HG02943 (cell line): ENCODE measurements at regions not wholly inside any gene's neighbourhood (a gene's known extent, or its start where the extent isn't known, plus 50 kb on each side); places are given as distances from the start of the nearest gene placed in this dataset.

Source experiments
- ATAC-seq: cut with Tn5 transposase; IDR thresholded peaks from one replicate; pipeline ENCODE4 v1.9.1; 2021; ENCODE audit warnings: mild to moderate bottlenecking, low read depth, moderate library complexity; ENCODE audit not compliant: unreplicated experiment

DNA sequence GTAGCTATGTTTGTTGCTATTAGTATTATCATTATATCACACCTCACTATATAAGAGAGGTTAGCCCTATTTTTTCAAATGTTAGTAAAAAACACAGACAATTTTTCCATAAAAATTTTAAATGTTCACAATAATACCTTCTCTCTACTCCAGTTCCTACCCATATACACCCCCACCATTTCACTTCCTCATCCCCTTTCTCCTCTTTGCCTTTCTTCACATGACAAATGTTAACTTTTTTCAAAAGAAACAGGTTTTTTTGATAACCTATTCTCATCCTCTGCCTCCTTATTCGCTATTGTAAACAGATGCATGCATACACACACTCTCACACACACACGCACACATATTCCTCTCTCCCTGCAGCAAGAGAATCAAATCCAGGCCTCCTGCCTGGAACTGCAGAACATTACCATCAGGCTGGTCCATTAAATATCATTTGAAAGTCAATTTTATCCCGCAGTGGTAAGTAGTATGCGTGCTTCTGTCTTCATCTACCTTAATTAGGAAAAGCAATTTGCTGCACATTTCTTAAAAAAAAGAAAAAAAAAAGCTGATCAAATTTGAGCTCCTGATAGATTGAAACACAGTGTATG is 55.5 kb downstream of the MID1IP1 start:
- no peak for ATAC-seq

DNA sequence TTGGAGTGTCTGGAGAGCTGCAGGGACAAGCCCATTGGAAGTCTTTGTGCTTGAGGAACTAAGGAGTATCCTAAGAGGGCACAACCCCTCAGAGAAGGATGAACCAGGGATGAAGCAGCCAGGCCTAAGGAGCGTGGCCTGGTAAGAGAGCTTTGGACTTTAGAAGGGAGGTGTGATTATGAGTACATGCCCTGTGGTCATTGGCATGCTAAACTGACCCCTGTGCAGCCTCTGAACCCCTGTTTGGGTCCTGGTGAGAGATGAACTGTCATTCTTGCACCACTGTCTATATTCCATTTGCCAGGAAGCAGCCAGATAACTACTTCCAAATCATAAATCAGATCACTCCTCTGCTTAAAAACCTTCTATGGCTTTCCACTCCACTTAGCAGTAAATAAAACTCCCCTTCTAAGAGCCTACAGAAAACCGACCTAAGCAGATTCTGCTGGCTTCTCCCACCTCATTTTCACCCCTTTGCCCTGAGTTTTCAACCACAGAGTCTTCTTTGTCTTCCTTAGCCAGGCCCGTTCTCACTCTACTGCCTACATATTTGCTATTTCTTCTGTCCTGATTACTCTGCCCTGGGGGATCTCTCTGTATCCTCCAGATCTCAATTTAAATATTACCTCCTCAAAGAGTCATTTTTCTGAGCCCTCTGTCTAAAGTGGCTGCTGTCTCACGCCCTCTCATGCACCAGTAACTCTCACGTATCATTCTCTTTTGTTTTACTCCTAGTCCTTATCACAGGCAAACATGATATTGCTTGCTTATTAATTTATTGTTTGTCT is 56.7 kb downstream of the MID1IP1 start:
- no peak for ATAC-seq

DNA sequence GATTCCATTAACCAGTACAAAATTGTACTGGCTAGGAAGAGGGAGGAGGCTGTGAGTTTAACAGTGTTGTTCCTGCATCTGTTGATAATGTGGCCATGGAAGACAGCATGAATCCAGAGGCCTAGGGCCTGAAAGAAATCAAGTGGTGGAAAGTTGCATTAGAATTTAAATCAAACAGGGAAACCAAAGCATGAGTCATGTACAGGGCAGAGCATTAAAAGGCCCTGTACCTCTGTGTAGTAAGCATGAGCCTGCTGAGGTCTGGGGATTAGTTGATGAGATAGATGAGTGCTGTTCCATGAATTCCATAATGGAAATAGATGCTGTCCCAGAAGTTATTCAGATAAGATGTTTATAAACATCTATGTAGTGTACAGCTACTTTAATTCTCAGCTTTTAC is 58.3 kb downstream of the MID1IP1 start:
- ATAC-seq, result no peak

DNA sequence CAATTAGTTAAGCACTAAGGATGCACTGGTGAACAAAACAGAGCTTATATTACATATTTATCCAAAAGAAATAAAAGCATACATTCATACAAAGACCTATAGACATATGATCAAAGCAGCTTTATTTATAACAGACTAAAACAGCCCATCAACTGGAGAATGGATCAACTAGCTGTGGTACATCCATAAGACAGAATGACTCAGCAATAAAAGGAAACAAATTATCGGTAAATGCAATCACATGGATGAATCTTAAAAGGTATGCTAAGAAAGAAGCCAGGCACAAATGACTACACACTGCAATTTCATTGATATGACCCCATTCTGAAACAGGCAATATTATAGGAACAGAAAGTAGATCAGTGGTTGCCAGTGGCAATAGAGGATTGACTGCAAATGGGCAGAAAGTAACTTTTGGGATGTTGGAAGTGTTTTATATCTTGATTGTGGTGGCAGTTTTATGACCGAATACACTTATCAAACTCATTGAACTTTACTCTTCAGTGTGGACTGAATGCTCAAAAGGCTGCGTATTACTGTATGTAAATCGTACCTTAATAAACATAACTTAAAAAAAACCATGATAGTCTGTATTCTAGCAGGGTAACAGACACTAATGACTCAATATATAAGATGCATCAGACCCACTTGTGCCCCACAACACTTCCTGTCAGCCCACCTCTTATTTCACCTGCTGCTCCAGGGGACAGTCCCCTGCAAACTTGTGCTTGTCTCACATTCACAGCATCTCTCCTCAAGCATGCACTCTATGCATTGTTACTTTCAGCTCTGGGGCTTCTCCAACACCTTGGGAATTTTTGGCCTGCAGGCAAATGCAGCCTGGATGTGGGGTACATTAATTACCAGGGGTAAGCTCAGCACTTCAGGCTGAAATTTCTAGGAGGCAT is 59.1 kb downstream of the MID1IP1 start:
- no peak for ATAC-seq

DNA sequence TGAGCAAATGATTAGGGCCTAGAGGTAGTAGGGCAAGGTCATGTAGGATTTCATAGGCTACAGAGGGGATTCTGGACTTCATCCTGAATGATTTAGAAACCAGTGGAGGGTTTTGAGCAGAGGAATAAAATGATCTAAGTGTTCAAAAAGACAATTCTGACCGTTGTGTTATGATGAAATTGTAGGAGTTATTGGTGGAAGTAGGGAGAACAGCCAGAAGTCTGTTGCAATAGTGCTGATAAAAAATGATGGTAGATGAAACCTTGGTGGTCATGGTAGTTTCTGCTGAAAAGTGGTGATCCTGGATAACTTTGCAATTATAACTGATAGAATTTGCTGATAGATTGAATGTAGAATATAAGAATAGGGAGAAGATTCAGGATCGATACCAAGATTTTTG is 60.2 kb downstream of the MID1IP1 start:
- ATAC-seq, result no peak

DNA sequence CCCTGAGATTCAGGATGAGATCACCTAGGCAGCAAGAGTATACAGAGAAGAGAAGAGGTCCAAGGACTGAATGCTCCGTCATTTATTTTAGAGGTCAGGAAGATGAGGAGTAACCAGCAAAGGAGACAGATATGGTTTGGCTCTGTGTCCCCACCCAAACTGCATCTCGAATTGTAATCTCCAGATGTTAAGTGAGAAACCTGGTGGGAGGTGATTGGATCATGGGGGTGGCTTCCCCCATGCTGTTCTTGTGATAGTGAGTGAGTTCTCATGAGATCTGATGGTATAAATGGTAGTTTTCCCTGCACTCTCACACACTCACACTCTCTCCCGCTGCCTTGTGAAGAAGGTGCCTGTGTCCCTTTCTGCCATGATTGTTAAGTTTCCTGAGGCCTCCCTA is 60.8 kb downstream of the MID1IP1 start:
- no peak for ATAC-seq

DNA sequence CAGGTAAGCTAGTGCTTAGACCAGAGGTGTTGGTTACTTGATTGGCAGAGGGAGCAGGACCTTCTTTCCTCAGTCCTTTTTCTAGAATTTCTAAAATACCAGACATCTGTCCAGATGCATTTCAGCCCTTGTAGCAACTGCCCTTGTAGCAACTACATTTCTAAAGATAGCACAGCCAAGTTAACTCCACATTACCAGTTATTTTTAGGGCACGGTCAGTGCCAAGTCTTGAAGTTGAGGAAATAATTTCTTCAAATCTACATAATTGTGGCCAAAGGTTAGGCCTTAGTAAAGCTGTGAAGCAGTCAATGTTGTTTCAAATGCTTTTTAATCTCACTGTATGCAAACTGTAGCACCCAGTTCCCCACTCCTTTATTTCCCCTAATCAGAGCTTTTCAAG is 62.9 kb downstream of the MID1IP1 start:
- no peak for ATAC-seq

DNA sequence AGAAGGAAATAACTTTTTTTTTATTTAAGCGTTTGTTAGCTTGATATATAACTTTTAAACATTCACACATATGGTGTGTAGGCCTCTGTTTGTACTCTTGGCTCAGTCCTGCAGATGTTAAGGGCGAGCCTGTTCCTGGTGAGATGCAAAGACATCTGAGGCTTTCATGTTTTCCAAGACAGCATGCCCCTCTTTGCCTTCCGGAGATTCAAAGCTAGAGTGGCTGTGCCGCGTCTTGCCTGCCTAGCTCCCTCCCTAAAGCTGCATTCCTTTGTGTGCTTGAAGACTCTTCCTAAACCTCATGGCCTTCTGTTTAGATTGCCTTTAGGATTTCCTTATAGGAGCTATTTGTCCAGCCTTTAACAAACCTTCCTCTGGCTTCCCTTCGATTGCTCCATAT is 67.1 kb downstream of the MID1IP1 start:
- no peak for ATAC-seq

DNA sequence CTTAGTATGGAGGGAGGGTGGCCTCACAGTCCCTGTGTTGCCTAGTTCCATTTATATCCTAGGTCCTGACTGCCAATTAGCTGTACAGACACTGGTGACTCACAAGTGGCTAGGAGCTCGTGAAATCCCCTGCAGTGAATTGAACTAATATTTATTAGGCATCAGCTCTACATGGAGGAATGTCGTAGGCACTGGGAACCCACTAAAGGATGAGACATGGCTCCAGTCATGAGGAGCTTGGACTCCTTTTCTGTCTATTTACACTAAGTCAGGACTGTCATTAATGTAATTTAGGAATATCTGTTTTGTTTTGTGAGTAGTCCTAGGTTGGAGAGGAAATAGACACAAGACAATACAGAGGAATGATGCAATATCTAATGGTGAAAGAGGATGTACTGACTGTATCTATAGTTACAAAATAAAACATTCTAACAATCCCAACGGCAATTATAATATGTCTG is 67.7 kb downstream of the MID1IP1 start:
- no peak for ATAC-seq

DNA sequence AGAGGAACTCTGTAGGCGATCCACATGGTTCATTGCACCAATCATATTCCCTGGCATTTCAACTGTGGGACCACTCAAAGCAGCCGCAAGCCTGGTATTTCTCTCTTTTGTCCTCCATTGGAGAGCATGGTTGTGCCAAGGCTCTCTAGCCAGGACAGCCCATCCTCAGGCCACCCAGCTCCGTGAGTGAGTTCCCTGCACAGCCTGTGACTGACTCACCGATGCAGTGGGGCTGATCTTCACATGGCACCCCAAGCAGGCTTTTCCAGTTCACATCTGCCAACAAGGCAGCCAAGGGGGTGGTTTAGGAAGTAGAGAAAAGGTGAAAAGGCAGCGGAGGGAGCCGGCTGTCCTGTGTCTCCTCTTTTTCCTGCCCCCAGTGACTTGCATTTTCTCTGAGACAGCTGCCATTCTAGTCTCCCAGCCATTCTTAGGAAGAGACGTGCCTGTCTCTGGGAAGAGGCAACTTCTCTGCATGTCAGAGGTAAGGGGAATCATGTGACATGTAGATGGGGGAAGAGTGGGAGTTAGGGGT is 69.2 kb downstream of the MID1IP1 start:
- ATAC-seq, result no peak

DNA sequence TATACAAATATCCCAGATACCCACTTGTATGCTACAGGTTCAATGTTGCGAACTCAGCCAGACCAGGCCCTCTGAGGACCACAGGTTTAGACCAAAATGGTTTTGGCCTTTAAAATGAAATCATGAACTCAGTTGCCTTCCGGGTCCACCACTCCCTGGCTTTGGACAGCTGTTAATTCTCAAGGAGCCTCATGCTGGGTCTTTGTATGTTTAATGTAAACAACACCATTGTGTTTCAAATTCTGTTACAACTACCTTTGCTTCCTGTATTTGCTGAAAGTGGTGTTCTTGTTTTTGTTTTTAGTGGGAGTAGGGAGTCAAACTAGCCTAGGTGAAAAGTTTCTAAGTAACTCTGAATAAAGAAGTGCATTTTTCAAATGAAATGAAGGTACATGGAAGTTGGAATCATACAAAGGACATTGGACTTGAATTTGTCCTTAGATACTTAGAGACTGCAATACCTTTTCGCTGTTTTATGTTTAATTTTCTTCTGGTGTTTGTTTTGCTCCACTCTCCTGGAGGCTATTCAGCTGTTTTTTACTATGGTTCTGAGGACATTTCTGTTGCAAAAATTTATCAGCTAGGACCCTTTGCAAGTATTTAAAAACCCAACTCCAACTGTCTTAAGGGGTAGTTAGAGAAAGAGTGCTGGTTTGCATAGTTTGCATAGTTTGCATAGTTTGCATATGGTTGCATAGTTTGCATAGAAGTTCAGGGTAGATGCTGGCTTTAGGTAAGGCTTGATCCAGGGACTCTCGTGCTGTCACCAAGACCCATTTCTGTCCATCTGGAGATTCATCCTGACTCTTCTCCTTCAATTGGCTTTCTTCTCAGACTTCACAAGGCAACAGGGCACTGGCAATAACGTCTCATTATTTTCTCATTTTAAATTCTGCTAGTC is 70.1 kb downstream of the MID1IP1 start:
- no peak for ATAC-seq

DNA sequence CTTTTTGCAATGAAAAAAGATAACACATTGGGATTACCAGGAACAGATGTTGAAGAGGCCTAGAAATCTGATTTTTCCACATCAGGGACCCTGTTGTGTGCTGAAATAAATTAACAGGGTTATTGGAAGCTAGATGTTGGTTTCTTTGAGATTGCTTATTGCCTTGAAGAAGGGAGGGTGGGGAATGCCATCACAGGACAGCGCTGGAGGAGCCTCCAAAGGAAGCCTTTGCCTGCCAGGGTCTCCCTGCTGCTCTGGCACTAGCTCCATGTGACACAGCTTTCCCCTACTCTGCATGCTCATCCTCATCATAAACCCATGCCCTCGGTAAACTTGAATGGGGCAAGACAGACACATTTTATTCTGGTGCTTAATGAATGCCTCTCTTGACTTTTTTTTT is 76.1 kb downstream of the MID1IP1 start:
- no peak for ATAC-seq

DNA sequence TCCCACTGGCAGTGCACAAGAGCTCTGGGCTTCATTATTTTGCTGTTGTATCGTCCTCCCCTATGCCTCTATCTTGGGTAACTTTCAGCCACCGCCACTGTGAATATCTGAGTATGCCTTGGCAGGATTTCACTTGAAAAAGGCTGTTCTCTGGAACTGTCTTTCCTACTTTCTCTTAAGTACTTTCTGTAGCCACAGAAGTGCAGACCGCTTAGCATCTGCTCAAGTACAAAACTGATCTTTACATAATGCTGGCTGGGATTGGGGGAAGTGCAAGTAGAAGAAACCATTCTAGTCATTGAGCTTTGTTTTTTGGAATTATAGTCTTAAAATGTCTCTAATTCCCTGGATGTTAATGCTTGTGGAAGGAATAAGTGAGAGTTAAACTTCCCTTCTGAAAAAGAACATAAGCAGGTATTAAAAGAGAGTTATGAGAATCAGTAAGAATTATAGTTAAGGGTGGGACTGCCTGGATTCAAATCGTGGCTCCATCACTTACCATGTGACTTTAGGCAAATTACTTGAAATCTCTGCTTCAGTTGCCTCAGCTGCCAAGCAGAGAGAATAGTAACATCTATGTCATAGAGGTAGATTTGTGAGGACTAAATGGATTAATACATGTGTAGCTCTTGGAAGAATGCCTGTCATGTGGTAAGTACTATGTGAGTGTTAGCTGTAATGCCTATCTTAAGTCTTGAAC is 77.5 kb downstream of the MID1IP1 start:
- ATAC-seq, result no peak

DNA sequence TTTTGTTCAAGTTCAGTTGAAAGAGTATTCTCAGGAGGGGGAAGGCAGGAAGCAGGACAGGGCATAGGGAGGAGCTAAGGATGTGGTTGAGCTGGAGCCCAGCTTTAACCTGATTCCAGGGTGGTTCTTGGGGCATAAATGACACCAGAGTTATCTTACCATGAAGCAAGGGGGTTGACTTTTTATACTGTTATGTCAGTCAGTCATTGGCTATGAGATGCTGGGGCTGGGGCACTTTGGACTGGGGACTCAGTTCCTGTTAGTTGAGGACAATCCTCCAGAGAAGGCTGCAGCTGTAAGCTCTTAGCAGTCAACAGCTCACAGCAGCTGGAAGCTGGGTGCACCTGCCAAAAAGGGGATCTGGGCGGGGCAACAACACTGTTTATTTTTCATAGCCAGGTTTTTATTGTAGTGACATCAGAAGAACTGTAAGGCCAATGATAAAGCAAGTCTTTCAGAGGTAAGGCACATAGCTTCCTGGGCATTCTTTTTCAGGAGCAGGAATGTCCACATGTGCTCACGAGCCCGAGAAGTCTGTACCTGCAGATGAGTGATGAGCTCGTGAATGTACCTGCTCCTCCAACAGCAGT is 78.5 kb downstream of the MID1IP1 start:
- peak; percentile 61 for ATAC-seq

DNA sequence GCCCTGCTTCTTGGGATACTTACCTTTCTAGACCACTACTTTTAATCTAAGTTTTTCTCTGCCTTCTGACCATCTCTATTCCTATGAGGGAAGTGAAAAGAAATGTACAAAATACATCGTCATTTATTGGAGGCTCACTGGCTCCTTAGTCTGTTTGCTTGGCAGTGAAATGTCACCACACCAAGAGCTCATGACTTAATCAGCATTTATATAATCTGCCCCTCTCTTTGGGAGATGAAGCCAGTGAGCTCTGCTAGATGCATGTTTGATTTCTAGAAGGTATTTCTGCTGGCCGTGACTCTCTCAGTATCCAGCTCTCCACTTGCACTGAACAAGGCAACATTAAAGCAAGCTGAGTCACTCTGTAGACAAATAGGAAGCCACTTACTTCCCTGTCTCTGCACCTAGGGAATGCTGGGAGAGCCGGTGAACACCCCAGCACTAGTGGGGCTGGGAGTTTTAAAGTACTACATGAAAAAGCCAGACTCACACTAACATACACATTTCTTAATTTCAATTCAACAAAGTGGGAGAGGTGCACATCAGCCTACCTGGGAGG is 79.1 kb downstream of the MID1IP1 start:
- no peak for ATAC-seq

DNA sequence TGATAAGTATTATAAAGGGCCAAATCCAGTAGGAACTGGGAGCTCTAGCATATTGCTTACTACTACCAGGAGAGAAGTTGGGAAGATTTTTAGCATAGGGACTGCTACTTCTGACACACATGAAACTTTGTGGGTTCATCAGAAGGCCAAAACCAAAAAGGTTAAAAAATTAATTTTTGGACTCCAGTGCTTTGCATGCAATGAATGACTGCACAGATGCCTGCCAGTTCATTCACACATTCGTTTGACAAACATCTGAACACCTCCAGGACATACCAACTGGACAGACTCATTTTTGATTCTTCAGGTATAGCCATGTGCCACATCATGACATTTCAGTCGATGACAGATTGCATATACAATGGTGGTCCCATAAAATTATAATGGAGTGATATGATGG is 79.8 kb downstream of the MID1IP1 start:
- no peak for ATAC-seq

DNA sequence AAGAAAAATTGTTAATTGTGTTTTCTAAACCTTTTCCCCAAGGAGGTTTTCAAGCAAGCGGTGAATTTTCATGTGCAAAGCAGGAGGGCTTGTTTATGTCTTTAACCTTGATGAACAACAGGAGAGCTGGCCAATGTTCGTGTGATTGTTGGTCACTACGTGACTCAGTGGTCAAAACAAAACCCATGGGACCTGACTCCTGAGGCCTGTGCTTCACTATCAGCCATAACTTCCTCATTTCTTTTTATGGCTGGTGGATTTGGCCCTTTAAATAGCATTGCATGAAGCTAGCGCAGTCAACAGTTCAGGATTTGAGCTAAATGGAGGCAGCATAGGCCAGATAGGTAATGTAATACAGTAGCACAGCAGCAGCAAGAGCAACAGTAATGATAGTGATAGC is 80.5 kb downstream of the MID1IP1 start:
- ATAC-seq, result no peak

DNA sequence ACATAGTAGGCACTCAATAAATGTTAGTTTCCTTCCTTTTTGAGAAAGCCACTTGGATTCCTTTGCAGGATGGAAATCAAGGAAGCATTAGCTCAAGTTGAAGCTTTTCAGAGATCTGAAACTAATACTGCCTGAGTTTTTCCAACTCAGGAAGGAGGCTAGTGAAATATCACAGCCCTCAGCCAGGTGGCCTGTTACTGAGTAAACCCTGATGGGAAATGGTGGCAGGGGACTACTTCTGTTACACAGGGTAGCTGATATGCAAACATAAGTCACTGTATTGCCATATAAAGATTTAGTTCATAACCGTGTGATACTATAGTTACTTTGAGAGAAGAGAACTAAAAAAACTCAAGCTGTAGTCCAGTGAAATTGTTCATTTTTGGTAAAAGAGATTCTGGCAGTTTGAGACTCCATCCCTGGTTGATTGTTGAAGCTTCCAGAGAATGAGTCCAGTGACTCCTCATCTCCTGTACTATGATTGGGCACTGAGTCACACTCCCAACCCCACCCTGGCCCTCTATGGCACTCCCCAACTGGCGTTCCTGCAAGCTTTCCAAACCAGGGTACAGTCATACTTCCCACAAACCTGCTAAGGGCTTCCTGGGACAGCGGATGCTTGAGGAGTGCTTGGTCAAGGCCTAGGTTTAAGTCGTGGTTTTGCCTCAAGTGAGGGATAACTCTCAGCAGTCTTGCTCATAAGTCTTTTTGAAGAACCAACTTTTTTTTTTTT is 81.8 kb downstream of the MID1IP1 start:
- no peak for ATAC-seq
